GM18867 (cell line): ENCODE measurements at regions not wholly inside any gene's neighbourhood (a gene's known extent, or its start where the extent isn't known, plus 50 kb on each side); places are given as distances from the start of the nearest gene placed in this dataset.

Source experiments
- ATAC-seq: cut with Tn5 transposase; IDR thresholded peaks from one replicate; pipeline ENCODE4 v1.9.1; 2021; ENCODE audit warnings: mild to moderate bottlenecking, moderate library complexity; ENCODE audit not compliant: unreplicated experiment

DNA sequence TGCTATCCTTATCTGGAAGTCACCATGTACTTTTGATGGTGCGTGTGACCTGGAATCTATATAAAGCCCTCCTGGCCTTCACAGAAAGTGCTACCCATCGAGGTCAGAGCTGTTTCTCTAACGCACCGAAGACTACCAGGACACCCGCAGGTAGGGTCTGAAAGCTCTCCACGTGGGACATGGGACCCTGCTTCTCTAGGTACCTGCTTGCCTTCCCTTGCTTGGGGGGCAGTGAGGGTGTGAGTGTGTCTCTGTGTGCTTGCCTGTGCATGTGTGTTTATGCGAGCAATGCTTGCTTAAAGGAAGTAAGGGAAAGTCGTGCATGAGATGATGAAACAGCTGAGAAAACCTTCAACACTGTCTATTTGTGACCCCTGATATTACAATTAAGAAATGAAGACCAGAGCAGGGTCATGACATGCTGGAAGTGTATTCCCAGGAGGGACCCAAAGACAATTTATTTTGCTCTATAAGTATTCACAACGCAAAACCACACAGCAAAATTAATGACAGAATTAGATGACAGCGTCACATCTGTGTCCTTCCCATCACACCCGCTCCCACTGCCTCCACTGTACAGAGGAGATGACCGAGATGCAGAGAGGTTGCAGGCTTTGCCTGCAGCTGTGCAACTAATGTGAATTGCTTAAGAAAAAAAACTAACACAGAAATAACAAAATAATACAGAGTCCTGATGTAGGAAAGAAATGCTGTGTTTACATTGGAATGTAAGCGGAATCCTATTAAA is 76.4 kb upstream of the HELT start:
- ATAC-seq, result no peak

GRCh38 chr4:184942444-184943425 is 75.6 kb upstream of the HELT start:
- no peak for ATAC-seq

DNA sequence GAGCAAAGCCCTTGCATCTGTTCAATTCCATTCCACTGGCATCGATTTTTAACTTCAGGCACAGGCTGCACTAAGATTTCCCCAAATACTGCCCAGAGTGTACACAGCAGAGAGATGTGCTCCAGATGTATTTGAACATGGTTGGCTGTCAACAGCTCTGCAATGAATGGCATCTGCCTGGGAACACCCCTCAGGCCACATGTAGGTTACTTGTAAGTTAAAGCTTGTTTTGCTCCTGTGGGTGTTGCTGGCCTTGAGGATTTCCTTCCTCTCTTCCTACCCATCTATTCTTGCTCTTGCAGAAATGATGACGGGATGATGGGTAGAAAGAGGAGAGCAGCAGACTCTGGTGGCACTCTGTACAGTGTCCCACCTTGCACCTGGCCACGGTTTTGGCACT is 69.3 kb upstream of the HELT start:
- ATAC-seq, result no peak

DNA sequence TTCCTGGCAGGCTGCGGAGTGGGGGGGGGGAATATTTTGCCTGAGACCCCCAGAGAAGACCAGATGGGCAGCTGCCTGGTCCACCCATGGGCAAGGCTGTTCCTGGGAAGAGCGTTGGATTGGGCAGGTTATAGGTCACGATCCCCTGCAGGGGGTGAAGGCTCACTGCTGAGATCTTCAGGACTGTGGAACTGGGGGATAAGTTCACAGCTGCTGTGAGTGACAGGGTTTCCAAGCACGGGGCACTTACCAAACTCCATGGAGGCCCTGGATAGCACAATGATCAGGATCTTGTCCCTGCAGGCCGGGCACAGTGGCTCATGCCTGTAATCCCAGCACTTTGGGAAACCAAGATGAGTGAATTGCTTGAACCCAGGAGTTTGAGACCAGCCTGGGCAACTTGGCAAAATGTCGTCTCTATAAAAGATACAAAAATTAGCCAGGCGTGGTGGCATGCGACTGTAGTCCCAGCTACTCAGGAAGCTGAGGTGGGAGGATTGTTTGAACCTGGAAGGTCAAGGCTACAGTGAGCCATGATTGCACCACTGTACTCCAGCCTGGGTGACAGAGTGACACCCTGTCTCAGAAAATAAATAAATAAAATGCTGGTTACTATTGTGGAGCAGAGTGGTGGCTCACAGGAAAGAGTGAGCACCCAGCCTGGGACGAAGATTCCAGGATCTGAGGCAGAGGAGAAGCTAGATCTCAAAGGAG is 68.0 kb upstream of the HELT start:
- no peak for ATAC-seq

DNA sequence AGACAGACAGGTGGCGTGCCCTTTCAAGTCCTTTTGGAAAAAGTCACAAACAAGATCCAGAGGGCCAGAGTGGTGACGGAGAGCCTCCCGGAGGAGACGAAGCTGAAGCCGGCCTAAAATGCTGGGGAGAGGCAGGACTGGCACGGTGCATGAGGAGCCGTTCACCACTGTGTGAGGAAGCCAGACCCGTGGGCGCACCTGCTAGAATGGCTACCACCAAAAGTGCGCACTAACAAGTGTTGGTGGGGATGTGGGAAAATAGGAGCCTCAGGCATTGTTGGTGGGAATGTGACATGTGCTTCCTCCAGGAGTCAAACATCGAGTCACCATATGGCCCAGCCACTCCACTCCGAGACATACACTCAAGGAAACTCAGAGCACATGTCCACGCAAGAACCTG is 67.4 kb upstream of the HELT start:
- no peak for ATAC-seq

GRCh38 chr4:184951668-184952160 is 66.6 kb upstream of the HELT start:
- no peak for ATAC-seq

DNA sequence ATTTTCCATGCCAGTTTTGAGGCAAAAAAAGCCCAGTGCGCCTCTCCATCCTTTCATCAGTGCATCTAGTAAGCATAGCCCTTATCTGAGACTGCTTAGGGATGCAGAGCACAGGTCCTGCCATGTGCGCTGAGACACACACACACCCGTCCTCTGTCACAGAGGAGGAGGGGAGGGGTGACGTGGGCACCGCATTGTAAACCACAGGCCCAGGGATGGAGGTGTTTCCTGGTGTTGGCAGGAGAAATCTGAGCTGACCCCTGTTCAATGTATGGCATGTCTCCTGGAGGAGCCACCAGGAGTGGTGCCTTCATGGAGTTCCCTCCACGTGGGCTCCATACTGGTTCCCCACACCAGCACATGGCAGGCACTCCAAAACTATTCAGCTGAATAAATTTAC is 65.8 kb upstream of the HELT start:
- no peak for ATAC-seq

DNA sequence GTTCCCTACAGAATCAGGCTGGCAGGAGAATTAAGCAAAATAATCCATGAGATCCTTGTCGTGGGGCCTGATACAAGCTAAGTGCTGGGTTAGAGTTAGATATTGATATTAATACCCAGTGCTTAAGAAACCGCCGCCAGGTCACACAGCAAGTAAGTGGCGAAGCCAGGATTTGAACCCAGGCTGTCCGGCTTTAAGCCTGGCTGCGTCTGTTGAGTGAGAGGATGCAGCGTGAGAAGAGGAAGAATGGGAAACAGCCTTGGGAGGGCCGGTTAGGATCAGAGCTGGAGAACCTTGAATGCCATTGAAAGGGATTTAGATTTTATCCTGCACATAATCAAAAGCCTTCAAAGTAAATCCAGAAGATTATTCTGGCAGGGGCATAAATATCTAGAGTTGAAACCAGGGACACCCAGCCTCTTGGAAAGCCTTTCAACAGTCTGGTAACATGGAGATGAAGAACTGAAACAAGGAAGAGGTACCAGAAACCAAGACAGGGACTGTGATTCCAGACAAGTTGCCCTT is 64.8 kb upstream of the HELT start:
- no peak for ATAC-seq

GRCh38 chr4:184953971-184954370 is 64.3 kb upstream of the HELT start:
- no peak for ATAC-seq

GRCh38 chr4:184954482-184954881 is 63.8 kb upstream of the HELT start:
- no peak for ATAC-seq

GRCh38 chr4:184955116-184955515 is 63.2 kb upstream of the HELT start:
- ATAC-seq, result no peak

GRCh38 chr4:184955636-184956035 is 62.7 kb upstream of the HELT start:
- peak; percentile 86 for ATAC-seq

DNA sequence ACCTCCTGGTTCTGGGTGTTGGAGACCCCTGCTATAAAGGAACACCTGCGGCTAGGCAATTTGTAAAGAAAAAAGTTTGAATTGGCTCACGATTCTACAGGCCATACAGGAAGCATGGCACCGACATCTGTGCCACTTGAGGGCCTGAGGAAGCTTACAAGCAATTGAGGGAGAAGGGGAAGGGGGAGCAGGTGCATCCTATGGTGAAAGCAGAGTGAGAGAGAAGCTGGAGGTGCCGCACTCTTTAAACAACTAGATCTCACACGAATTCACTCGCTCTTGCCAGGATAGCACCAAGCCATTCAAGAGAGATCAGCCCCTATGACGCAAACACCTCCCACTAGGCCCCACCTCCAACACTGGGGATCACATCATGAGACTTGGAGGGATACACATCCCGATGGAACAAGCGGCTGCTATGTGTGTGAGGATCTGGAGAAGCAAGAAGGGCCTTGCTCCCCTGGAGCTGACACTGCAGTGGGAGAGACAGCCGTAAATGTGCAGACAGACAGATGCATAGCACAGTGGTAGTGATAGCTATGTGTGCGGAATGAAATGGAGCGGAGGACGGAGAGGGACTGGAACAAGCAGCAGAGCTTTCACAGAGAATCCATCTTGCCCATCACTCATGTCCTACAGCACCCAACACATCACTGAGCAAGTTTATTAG is 60.7 kb upstream of the HELT start:
- no peak for ATAC-seq

GRCh38 chr4:184958127-184958922 is 60.0 kb upstream of the HELT start:
- ATAC-seq, result no peak

GRCh38 chr4:184958923-184959210 is 59.4 kb upstream of the HELT start:
- ATAC-seq, result no peak

DNA sequence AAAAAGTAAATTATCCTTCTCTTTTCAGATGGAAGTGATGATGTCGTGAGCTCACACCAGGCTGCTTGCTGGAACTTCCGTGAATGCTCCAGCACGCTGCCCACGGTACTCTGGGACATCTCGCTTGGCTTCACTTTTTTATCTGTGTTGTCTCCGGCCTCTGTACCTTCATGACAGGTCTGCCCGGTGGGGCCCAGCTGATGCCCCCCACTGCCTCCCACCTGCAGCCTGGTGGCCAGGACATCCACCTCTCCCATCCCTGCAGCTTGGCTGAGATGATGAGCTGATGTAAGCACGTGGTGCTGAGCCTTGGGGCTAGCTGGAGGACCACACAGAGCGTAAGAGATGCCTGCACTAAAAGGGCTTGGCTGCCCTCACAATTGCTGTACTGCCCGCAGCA is 59.0 kb upstream of the HELT start:
- ATAC-seq, result no peak

DNA sequence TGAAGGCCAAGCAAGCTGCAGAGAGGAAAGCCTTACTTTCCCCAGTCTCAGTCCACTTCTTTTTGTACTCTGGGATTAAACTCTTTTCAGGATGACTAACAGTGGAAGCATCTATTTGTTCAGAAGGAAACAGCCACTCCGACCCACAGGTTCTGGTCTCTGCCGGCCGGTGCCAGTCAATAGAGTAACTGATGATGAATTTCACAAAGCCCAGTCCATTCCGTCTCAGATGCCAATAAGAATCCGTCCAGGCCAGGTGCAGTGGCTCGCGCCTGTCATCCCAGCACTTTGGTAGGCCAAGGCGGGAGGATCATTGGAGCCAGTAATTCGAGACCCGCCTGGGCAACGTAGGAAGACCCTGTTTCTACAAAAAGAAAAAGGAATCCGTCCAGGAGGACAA is 58.5 kb upstream of the HELT start:
- ATAC-seq, result no peak

GRCh38 chr4:184960505-184960971 is 57.8 kb upstream of the HELT start:
- no peak for ATAC-seq

GRCh38 chr4:184961660-184962059 is 56.6 kb upstream of the HELT start:
- ATAC-seq, result no peak

GRCh38 chr4:184962125-184962638 is 56.1 kb upstream of the HELT start:
- no peak for ATAC-seq
